ENCODE measurements at regions not wholly inside any gene's neighbourhood (a gene's known extent, or its start where the extent isn't known, plus 50 kb on each side); places are given as distances from the start of the nearest gene placed in this dataset.

DNA sequence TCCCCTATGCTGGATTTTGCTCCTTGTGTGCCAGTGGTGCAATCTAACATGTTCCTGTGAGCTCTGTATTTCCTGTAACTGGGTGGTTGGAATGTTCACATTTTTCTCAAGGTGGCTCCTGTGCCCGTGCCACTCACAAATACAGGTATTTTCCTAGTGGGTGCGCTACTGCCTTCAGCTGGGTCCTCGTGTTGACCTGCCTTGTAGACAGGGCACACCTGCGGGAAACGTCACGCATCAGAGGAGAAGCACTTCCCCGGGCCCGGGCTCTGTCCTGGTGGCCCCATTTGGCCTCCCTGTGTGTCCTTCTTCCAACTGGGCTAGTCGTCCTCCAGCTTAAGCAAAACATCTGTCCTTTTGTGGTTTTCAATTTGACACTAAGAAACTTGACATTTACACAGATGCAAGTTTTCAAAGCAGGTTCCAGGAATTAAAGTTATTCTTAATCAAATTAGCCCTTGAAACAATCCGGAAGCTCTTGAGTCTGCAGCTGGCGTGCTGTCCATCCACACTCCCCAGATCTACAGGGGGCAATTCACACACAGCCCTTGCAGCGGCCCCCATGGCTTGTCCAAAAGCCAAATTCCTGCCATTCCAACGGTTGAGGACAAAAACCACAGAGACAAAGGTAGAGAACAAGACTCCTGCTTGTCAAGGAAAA lies 275.1 kb downstream of the CDC5L start:
- no peak overlapping the region for H3K4me3 ChIP-seq (ENCODE audit: low read depth, low read length)
- TF ChIP-seq, protein P1, sequence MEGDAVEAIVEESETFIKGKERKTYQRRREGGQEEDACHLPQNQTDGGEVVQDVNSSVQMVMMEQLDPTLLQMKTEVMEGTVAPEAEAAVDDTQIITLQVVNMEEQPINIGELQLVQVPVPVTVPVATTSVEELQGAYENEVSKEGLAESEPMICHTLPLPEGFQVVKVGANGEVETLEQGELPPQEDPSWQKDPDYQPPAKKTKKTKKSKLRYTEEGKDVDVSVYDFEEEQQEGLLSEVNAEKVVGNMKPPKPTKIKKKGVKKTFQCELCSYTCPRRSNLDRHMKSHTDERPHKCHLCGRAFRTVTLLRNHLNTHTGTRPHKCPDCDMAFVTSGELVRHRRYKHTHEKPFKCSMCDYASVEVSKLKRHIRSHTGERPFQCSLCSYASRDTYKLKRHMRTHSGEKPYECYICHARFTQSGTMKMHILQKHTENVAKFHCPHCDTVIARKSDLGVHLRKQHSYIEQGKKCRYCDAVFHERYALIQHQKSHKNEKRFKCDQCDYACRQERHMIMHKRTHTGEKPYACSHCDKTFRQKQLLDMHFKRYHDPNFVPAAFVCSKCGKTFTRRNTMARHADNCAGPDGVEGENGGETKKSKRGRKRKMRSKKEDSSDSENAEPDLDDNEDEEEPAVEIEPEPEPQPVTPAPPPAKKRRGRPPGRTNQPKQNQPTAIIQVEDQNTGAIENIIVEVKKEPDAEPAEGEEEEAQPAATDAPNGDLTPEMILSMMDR (IDR thresholded peaks at IDR 0.05; ENCODE audit: borderline replicate concordance, insufficient read depth, low read depth, low read length), result no peak

DNA sequence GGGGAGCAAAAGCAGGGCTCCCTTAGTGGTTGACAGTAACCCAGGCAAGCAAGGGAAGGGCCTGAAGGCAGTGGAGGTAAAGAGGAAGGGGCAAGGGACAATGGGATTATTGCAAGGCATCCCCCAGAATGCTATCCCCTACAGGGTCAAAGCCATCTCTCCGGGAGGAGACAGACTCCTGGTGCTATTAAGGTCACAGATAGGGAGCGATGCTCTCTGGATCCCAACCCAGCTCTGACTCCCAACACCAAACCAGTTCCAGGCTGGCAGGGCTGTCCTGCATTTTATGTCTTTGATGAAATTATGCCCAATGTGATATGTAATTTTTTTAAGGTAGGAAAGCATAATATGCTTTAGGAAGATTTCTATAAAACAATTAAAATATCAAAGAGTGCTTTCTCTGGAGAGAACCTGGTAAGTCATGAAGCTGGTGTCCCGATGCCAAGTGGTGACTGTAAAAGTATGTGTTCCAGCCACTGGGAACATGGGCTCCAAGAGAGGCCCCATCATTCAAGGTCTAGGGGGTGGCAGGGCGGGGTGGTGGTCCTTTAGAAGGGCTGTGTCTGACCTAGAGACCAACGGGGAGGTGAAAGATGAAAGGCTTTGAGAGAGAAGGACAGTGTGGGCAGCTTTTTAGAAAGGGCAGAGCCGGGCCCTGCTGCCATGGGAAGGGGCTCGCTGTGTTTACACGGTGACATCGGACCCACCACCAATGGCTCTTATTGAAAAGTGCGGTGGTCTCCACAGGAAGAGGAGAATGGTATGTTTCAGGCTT lies 276.5 kb downstream of the CDC5L start:
- TF ChIP-seq, protein P1 (IDR thresholded peaks at IDR 0.05; ENCODE audit: borderline replicate concordance, insufficient read depth, low read depth, low read length), result no peak
- H3K4me3 ChIP-seq (ENCODE audit: low read depth, low read length), result no peak overlapping the region

DNA sequence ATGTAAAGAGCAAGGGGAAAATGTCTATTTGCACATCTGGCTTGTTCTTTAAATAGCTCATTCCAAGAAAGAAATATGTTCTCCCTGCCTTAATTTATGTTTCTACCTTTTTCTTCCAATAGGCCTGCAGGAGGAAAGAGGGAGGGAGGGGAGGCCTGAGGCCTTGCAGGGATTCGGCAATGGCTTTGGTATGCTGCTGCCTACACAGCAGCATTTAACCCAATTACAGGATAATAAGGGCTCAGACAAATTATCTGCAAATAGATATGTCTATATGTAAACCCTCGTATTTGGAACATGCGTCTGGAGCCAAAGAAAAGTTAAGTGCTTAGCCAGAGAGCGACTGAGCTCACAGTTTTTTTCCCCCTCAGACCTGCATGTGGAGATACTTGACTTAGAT lies 277.2 kb downstream of the CDC5L start:
- no peak overlapping the region for H3K4me3 ChIP-seq (ENCODE audit: low read depth, low read length)
- TF ChIP-seq, protein P1 (IDR thresholded peaks at IDR 0.05; ENCODE audit: borderline replicate concordance, insufficient read depth, low read depth, low read length), result no peak

DNA sequence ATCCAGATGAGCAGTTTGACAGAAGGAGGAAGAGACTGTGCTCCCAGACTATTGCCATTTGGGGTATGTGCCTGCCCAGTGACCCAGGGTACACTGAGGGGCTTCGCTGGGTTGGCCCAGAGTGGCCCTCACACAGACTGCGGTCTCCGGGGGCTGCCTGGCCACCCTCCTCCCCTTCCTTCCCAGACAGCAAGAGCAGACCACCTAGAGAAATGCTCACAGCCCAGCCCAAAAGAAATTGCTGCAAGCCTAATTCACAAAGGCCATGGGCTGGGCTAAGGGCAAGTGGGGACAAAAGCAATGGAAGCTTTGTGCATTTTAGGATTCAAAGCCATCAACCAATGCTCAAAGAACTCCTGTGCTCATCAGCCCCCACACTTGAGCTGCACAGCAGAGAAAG lies 277.6 kb downstream of the CDC5L start:
- no peak overlapping the region for H3K4me3 ChIP-seq (ENCODE audit: low read depth, low read length)
- TF ChIP-seq, protein P1 (IDR thresholded peaks at IDR 0.05; ENCODE audit: borderline replicate concordance, insufficient read depth, low read depth, low read length), result no peak

DNA sequence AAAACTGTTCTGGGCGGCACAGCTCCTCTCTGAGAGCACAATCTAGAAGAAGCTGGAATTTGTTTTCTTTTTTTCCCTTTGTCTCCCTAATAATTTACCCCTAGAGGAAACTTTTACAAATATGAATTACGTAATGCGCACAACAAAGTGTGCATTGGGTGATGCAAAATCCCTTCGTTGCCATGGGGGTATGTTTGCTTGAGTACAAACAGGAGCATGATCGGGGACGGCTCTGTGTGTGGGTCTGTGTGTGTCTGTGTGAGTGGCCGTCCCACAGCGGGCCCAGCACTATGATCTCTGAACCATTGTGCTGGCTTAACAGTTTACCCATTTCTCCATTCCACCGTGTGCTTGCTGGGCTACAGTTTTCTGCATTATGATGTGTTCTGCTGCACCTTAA lies 278.2 kb downstream of the CDC5L start:
- TF ChIP-seq, protein P1 (IDR thresholded peaks at IDR 0.05; ENCODE audit: borderline replicate concordance, insufficient read depth, low read depth, low read length), result no peak
- no peak overlapping the region for H3K4me3 ChIP-seq (ENCODE audit: low read depth, low read length)

DNA sequence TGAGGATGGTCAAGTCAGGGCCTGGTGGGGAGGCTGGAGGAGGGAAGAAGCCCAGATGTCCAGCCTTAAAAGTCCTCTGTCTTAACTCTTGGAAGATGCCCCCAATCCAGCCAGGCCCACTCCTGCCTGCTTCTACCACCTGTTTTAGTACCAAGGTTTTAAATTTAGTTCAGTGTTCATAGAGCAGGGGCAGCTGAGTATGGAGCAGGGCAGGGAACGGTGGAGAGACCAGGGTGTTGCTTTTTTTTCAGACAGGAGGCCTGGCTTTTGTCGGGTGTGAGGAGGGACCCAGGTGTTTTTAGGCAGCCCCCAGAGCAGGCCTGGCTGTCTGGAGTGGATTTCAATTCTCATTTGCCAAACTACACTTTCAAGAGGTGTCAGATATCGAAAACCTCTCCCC lies 278.8 kb downstream of the CDC5L start:
- no peak overlapping the region for H3K4me3 ChIP-seq (ENCODE audit: low read depth, low read length)
- TF ChIP-seq, protein P1 (IDR thresholded peaks at IDR 0.05; ENCODE audit: borderline replicate concordance, insufficient read depth, low read depth, low read length), result no peak

DNA sequence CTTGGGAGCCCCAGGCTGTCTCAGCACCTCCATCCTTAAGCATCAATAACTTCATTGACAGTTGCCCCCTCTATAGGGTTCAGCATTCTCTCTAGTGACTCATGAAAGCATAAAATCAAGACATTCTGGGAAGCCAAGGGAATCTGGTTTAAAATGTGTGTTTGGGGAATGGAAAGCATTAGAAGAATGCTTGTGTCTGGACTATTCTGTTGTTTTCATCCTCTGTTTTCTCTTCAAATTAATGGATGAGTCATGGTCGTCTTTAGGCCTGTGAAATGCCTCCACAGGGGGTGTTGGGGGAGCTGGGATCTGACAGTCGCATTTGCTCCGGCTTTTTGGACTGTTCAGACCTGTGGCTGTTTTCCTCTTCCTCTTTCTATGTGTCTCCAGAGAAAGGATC lies 279.7 kb downstream of the CDC5L start:
- TF ChIP-seq, protein P1 (IDR thresholded peaks at IDR 0.05; ENCODE audit: borderline replicate concordance, insufficient read depth, low read depth, low read length), result no peak
- no peak overlapping the region for H3K4me3 ChIP-seq (ENCODE audit: low read depth, low read length)
